ENCODE measurements at regions not wholly inside any gene's neighbourhood (a gene's known extent, or its start where the extent isn't known, plus 50 kb on each side); places are given as distances from the start of the nearest gene placed in this dataset.

GRCh38 chr12:91328451-91328850 is 145.8 kb upstream of the DCN start:
- Histone ChIP-seq H3K27ac (ENCODE audit: low read length) (no peak overlapping the region), H3K27me3 (ENCODE audit: control insufficient read depth, insufficient read depth, low read length) (no peaks in the 10 kb centered on the region), H3K4me3 (ENCODE audit: low read length) (no peak overlapping the region), H3K9me3 (ENCODE audit: control insufficient read depth, low read depth, low read length) (no peaks in the 10 kb centered on the region), H3K36me3 (ENCODE audit: control insufficient read depth, low read depth, low read length) (no peaks in the 10 kb centered on the region), H3K4me1 (ENCODE audit: control insufficient read depth, low read depth, low read length) (no peaks in the 10 kb centered on the region), H3K9ac (ENCODE audit: low read length) (no peak overlapping the region)

GRCh38 chr12:91327889-91328288 is 145.3 kb upstream of the DCN start:
- H3K9ac ChIP-seq (ENCODE audit: low read length) = no peak overlapping the region
- H3K36me3 ChIP-seq (ENCODE audit: control insufficient read depth, low read depth, low read length) = no peaks in the 10 kb centered on the region
- H3K4me1 ChIP-seq (ENCODE audit: control insufficient read depth, low read depth, low read length) = no peaks in the 10 kb centered on the region
- no peaks in the 10 kb centered on the region for H3K9me3 ChIP-seq (ENCODE audit: control insufficient read depth, low read depth, low read length)
- H3K27ac ChIP-seq (ENCODE audit: low read length) = no peak overlapping the region
- no peak overlapping the region for H3K4me3 ChIP-seq (ENCODE audit: low read length)
- no peaks in the 10 kb centered on the region for H3K27me3 ChIP-seq (ENCODE audit: control insufficient read depth, insufficient read depth, low read length)

GRCh38 chr12:91327131-91327530 is 144.5 kb upstream of the DCN start:
- no peak overlapping the region for H3K4me3 ChIP-seq (ENCODE audit: low read length)

GRCh38 chr12:91326058-91327027 is 143.7 kb upstream of the DCN start:
- Histone ChIP-seq H3K36me3 (ENCODE audit: control insufficient read depth, low read depth, low read length) (no peaks in the 10 kb centered on the region), H3K9ac (ENCODE audit: low read length) (no peak overlapping the region), H3K4me3 (ENCODE audit: low read length) (no peak overlapping the region), H3K9me3 (ENCODE audit: control insufficient read depth, low read depth, low read length) (no peaks in the 10 kb centered on the region), H3K27me3 (ENCODE audit: control insufficient read depth, insufficient read depth, low read length) (no peaks in the 10 kb centered on the region), H3K4me1 (ENCODE audit: control insufficient read depth, low read depth, low read length) (no peaks in the 10 kb centered on the region), H3K27ac (ENCODE audit: low read length) (no peak overlapping the region)

More at GRCh38 chr12:91327131-91327530, 144.5 kb upstream of the DCN start:
- Histone ChIP-seq H3K9me3 (ENCODE audit: control insufficient read depth, low read depth, low read length) (no peaks in the 10 kb centered on the region), H3K27ac (ENCODE audit: low read length) (no peak overlapping the region), H3K9ac (ENCODE audit: low read length) (no peak overlapping the region), H3K36me3 (ENCODE audit: control insufficient read depth, low read depth, low read length) (no peaks in the 10 kb centered on the region), H3K4me1 (ENCODE audit: control insufficient read depth, low read depth, low read length) (no peaks in the 10 kb centered on the region), H3K27me3 (ENCODE audit: control insufficient read depth, insufficient read depth, low read length) (no peaks in the 10 kb centered on the region)

- no peak overlapping the region for H3K4me3 ChIP-seq (ENCODE audit: low read length)
These were observed 138.4 kb upstream of the DCN start for GRCh38 chr12:91320999-91321398.

GRCh38 chr12:91319071-91319760 is 136.6 kb upstream of the DCN start:
- Histone ChIP-seq H3K4me1 (ENCODE audit: control insufficient read depth, low read depth, low read length) (peaks cover 5% of the 10 kb centered on the region), H3K9me3 (ENCODE audit: control insufficient read depth, low read depth, low read length) (no peaks in the 10 kb centered on the region), H3K27me3 (ENCODE audit: control insufficient read depth, insufficient read depth, low read length) (no peaks in the 10 kb centered on the region), H3K9ac (ENCODE audit: low read length) (no peak overlapping the region), H3K36me3 (ENCODE audit: control insufficient read depth, low read depth, low read length) (no peaks in the 10 kb centered on the region), H3K27ac (ENCODE audit: low read length) (no peak overlapping the region), H3K4me3 (ENCODE audit: low read length) (no peak overlapping the region)

More at GRCh38 chr12:91320999-91321398, 138.4 kb upstream of the DCN start:
- H3K27me3 ChIP-seq (ENCODE audit: control insufficient read depth, insufficient read depth, low read length) = no peaks in the 10 kb centered on the region
- H3K9ac ChIP-seq (ENCODE audit: low read length) = no peak overlapping the region
- peaks cover 5% of the 10 kb centered on the region for H3K4me1 ChIP-seq (ENCODE audit: control insufficient read depth, low read depth, low read length)
- no peaks in the 10 kb centered on the region for H3K36me3 ChIP-seq (ENCODE audit: control insufficient read depth, low read depth, low read length)
- H3K27ac ChIP-seq (ENCODE audit: low read length) = no peak overlapping the region
- H3K9me3 ChIP-seq (ENCODE audit: control insufficient read depth, low read depth, low read length) = no peaks in the 10 kb centered on the region

- Histone ChIP-seq H3K4me1 (ENCODE audit: control insufficient read depth, low read depth, low read length) (peaks cover 5% of the 10 kb centered on the region), H3K27ac (ENCODE audit: low read length) (no peak overlapping the region), H3K4me3 (ENCODE audit: low read length) (no peak overlapping the region), H3K27me3 (ENCODE audit: control insufficient read depth, insufficient read depth, low read length) (no peaks in the 10 kb centered on the region), H3K9me3 (ENCODE audit: control insufficient read depth, low read depth, low read length) (no peaks in the 10 kb centered on the region), H3K9ac (ENCODE audit: low read length) (no peak overlapping the region), H3K36me3 (ENCODE audit: control insufficient read depth, low read depth, low read length) (no peaks in the 10 kb centered on the region)
These were observed 134.7 kb upstream of the DCN start for GRCh38 chr12:91317306-91317705.

GRCh38 chr12:91316907-91317269 is 134.3 kb upstream of the DCN start:
- no peaks in the 10 kb centered on the region for H3K27me3 ChIP-seq (ENCODE audit: control insufficient read depth, insufficient read depth, low read length)
- H3K4me1 ChIP-seq (ENCODE audit: control insufficient read depth, low read depth, low read length) = peaks cover 5% of the 10 kb centered on the region
- H3K4me3 ChIP-seq (ENCODE audit: low read length) = no peak overlapping the region
- no peak overlapping the region for H3K9ac ChIP-seq (ENCODE audit: low read length)
- no peaks in the 10 kb centered on the region for H3K9me3 ChIP-seq (ENCODE audit: control insufficient read depth, low read depth, low read length)
- no peaks in the 10 kb centered on the region for H3K36me3 ChIP-seq (ENCODE audit: control insufficient read depth, low read depth, low read length)
- H3K27ac ChIP-seq (ENCODE audit: low read length) = no peak overlapping the region

- H3K27ac ChIP-seq (ENCODE audit: low read length) = no peak overlapping the region
- H3K4me3 ChIP-seq (ENCODE audit: low read length) = no peak overlapping the region
- no peaks in the 10 kb centered on the region for H3K27me3 ChIP-seq (ENCODE audit: control insufficient read depth, insufficient read depth, low read length)
- no peaks in the 10 kb centered on the region for H3K9me3 ChIP-seq (ENCODE audit: control insufficient read depth, low read depth, low read length)
- H3K36me3 ChIP-seq (ENCODE audit: control insufficient read depth, low read depth, low read length) = no peaks in the 10 kb centered on the region
- H3K4me1 ChIP-seq (ENCODE audit: control insufficient read depth, low read depth, low read length) = peaks cover 5% of the 10 kb centered on the region
- no peak overlapping the region for H3K9ac ChIP-seq (ENCODE audit: low read length)
These were observed 133.7 kb upstream of the DCN start for GRCh38 chr12:91316161-91316906.

- H3K27me3 ChIP-seq (ENCODE audit: control insufficient read depth, insufficient read depth, low read length) = no peaks in the 10 kb centered on the region
- H3K9me3 ChIP-seq (ENCODE audit: control insufficient read depth, low read depth, low read length) = no peaks in the 10 kb centered on the region
- no peak overlapping the region for H3K9ac ChIP-seq (ENCODE audit: low read length)
- no peaks in the 10 kb centered on the region for H3K4me1 ChIP-seq (ENCODE audit: control insufficient read depth, low read depth, low read length)
- H3K4me3 ChIP-seq (ENCODE audit: low read length) = no peak overlapping the region
- no peak overlapping the region for H3K27ac ChIP-seq (ENCODE audit: low read length)
- no peaks in the 10 kb centered on the region for H3K36me3 ChIP-seq (ENCODE audit: control insufficient read depth, low read depth, low read length)
These were observed 128.5 kb upstream of the DCN start for GRCh38 chr12:91311081-91311480.

- Histone ChIP-seq H3K9ac (ENCODE audit: low read length) (no peak overlapping the region), H3K36me3 (ENCODE audit: control insufficient read depth, low read depth, low read length) (no peaks in the 10 kb centered on the region), H3K27ac (ENCODE audit: low read length) (no peak overlapping the region), H3K27me3 (ENCODE audit: control insufficient read depth, insufficient read depth, low read length) (no peaks in the 10 kb centered on the region), H3K4me3 (ENCODE audit: low read length) (no peak overlapping the region), H3K4me1 (ENCODE audit: control insufficient read depth, low read depth, low read length) (peaks cover 3% of the 10 kb centered on the region), H3K9me3 (ENCODE audit: control insufficient read depth, low read depth, low read length) (no peaks in the 10 kb centered on the region)
These were observed 126.8 kb upstream of the DCN start for GRCh38 chr12:91309450-91309849.
